NCI-H1436 treated with DMSO at 0.1 percent for 48 hours (cell line): ENCODE measurements at regions not wholly inside any gene's neighbourhood (a gene's known extent, or its start where the extent isn't known, plus 50 kb on each side); places are given as distances from the start of the nearest gene placed in this dataset.
"Not testable (repeated sequence)": the region's sequence is repeated elsewhere in the genome, so short reads cannot be mapped to it uniquely, and the experiment has no call there.

Source experiments
- DNase-seq: peaks from one replicate; lab custom pipeline; 2025; lab: John Stamatoyannopoulos, UW

- no peak for DNase-seq
Measured at GRCh38 chr2:139550873-139551272, 770.7 kb upstream of the NXPH2 start.

GRCh38 chr2:139550341-139550740 lies 770.2 kb upstream of the NXPH2 start:
- DNase-seq: no peak

GRCh38 chr2:139544186-139544851 lies 764.1 kb upstream of the NXPH2 start:
- DNase-seq: no peak

GRCh38 chr2:139538332-139539020 lies 758.3 kb upstream of the NXPH2 start:
- not testable (repeated sequence) for DNase-seq

GRCh38 chr2:139529080-139529479 lies 748.9 kb upstream of the NXPH2 start:
- peak; percentile 60 for DNase-seq

GRCh38 chr2:139526781-139527180 lies 746.6 kb upstream of the NXPH2 start:
- no peak for DNase-seq

GRCh38 chr2:139518321-139518720 lies 738.1 kb upstream of the NXPH2 start:
- no peak for DNase-seq

- DNase-seq: no peak
Measured at GRCh38 chr2:139514951-139515350, 734.8 kb upstream of the NXPH2 start.

- no peak for DNase-seq
Measured at GRCh38 chr2:139495851-139496250, 715.7 kb upstream of the NXPH2 start.

GRCh38 chr2:139492131-139492680 lies 712.0 kb upstream of the NXPH2 start:
- no peak for DNase-seq

GRCh38 chr2:139480161-139480650 lies 700.0 kb upstream of the NXPH2 start:
- no peak for DNase-seq

- peak; percentile 45 for DNase-seq
Measured at GRCh38 chr2:139478165-139478914, 698.1 kb upstream of the NXPH2 start.

- DNase-seq: no peak
Measured at GRCh38 chr2:139477618-139478017, 697.4 kb upstream of the NXPH2 start.

- no peak for DNase-seq
Measured at GRCh38 chr2:139469985-139470384, 689.8 kb upstream of the NXPH2 start.

- DNase-seq: no peak
Measured at GRCh38 chr2:139465789-139466188, 685.6 kb upstream of the NXPH2 start.

- no peak for DNase-seq
Measured at GRCh38 chr2:139457873-139458272, 677.7 kb upstream of the NXPH2 start.

- DNase-seq: no peak
Measured at GRCh38 chr2:139454251-139454650, 674.1 kb upstream of the NXPH2 start.

GRCh38 chr2:139439100-139439499 lies 658.9 kb upstream of the NXPH2 start:
- no peak for DNase-seq

GRCh38 chr2:139438478-139438877 lies 658.3 kb upstream of the NXPH2 start:
- DNase-seq: no peak

- DNase-seq: no peak
Measured at GRCh38 chr2:139427164-139427563, 647.0 kb upstream of the NXPH2 start.

- DNase-seq: no peak
Measured at GRCh38 chr2:139424101-139424500, 643.9 kb upstream of the NXPH2 start.

GRCh38 chr2:139411236-139411635 lies 631.0 kb upstream of the NXPH2 start:
- DNase-seq: no peak

- DNase-seq: not testable (repeated sequence)
Measured at GRCh38 chr2:139410833-139411174, 630.6 kb upstream of the NXPH2 start.
